Calu3 (cell line): ENCODE measurements at regions not wholly inside any gene's neighbourhood (a gene's known extent, or its start where the extent isn't known, plus 50 kb on each side); places are given as distances from the start of the nearest gene placed in this dataset.

Experiments
- BruUV-seq: library from RNA; stranded (reverse); fragments of 400-500 nt; replicated peaks from 2 replicates; lab custom pipeline; 2021; lab: Mats Ljungman, UMichigan
- CTCF ChIA-PET: fragments of 300-600 bp; sonication (Branson Sonifier 250); formaldehyde crosslinking; loops from one replicate; lab custom pipeline; 2022; ENCODE audit warnings: antibody characterized with exemption; lab: Charles Lee
- DNase-seq: peaks from one replicate; pipeline ENCODE4 v3.0.0; 2022
- H3K27ac Mint-ChIP-seq: one replicate; pipeline ENCODE4 v1.8.0; 2022; ENCODE audit warnings: mixed read lengths; ENCODE audit not compliant: unreplicated experiment
- H3K27me3 Mint-ChIP-seq: one replicate; pipeline ENCODE4 v1.8.0; 2022; ENCODE audit warnings: mixed read lengths; ENCODE audit not compliant: unreplicated experiment
- H3K36me3 Mint-ChIP-seq: one replicate; pipeline ENCODE4 v1.8.0; 2022; ENCODE audit warnings: mild to moderate bottlenecking, moderate library complexity, mixed read lengths; ENCODE audit not compliant: insufficient read depth, unreplicated experiment
- H3K4me1 Mint-ChIP-seq: one replicate; pipeline ENCODE4 v1.8.0; 2022; ENCODE audit warnings: mild to moderate bottlenecking, low read depth, mixed read lengths; ENCODE audit not compliant: unreplicated experiment
- H3K4me3 Mint-ChIP-seq: one replicate; pipeline ENCODE4 v1.8.0; 2022; ENCODE audit warnings: mild to moderate bottlenecking, low read depth, moderate library complexity, mixed read lengths; ENCODE audit not compliant: unreplicated experiment
- H3K9me3 Mint-ChIP-seq: one replicate; pipeline ENCODE4 v1.8.0; 2022; ENCODE audit warnings: low read depth, mixed read lengths; ENCODE audit not compliant: unreplicated experiment
- CTCF ChIP-seq: fragments of 200-600 bp; IDR thresholded peaks from one replicate; pipeline ENCODE4 v1.8.0; 2022; ENCODE audit warnings: antibody characterized with exemption; ENCODE audit not compliant: unreplicated experiment
- intact Hi-C: fragments of 100-400 bp; cut with micrococcal nuclease; formaldehyde crosslinking; loops from one replicate; pipeline ENCODE4 v1.10.0; 2022; ENCODE audit not compliant: unreplicated experiment

- no peak for TF ChIP-seq CTCF
- Mint-ChIP-seq H3K9me3 (peaks cover 4% of the 10 kb centered on the region), H3K4me3 (no peak overlapping the region), H3K36me3 (no peaks in the 10 kb centered on the region), H3K4me1 (no peaks in the 10 kb centered on the region), H3K27ac (no peak overlapping the region), H3K27me3 (peaks cover 16% of the 10 kb centered on the region)
- CTCF ChIA-PET = interaction anchor here (0.7 kb wide), 1 partner anchor 1208 kb away, joined by 3 read pairs; no protein-coding TSS in a partner anchor
- BruUV-seq = no TSS peak
- DNase-seq = no peak
- intact Hi-C loops = no loop called here
These were observed 584.7 kb downstream of the BMP2 start for GRCh38 chr20:7352165-7352564.

- no peak overlapping the region for H3K4me3 Mint-ChIP-seq
- no peak overlapping the region for H3K27ac Mint-ChIP-seq
- DNase-seq = no peak
- H3K27me3 Mint-ChIP-seq = peaks cover 24% of the 10 kb centered on the region
- peaks cover 4% of the 10 kb centered on the region for H3K9me3 Mint-ChIP-seq
- no peaks in the 10 kb centered on the region for H3K36me3 Mint-ChIP-seq
- intact Hi-C loops = no loop called here
- BruUV-seq = no TSS peak
- no peaks in the 10 kb centered on the region for H3K4me1 Mint-ChIP-seq
- CTCF ChIA-PET = no interaction called here
- TF ChIP-seq CTCF = no peak
These were observed 585.2 kb downstream of the HAO1 start for GRCh38 chr20:7355051-7355450.

DNA sequence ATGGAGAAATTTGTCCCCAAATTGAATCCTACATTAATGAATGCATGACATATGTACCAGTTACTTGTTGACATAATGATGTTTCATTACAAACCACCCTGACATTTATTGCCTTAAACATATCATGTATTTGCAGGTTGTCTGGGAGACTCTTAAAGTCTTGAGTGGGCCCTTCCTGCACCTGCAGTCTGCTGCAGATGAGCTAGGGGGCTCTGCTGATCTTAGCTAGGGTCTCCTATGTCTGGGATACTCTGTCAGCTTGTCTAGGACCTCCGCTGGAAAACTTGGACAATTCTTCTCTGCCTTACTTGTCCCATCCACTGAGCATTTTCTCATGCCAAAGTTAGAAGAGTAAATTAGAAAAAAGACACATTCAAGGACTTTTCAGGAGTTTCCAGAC, 581.6 kb downstream of the HAO1 start:
- H3K36me3 Mint-ChIP-seq = no peaks in the 10 kb centered on the region
- DNase-seq = no peak
- CTCF ChIA-PET = interaction anchor here (0.9 kb wide), 1 partner anchor 12 kb away, joined by 3 read pairs; no protein-coding TSS in a partner anchor
- peaks cover 10% of the 10 kb centered on the region for H3K27me3 Mint-ChIP-seq
- no peak overlapping the region for H3K27ac Mint-ChIP-seq
- BruUV-seq = no TSS peak
- intact Hi-C loops = no loop called here
- H3K9me3 Mint-ChIP-seq = peaks cover under 1% of the 10 kb centered on the region
- no peaks in the 10 kb centered on the region for H3K4me1 Mint-ChIP-seq
- no peak overlapping the region for H3K4me3 Mint-ChIP-seq
- no peak for TF ChIP-seq CTCF

DNA sequence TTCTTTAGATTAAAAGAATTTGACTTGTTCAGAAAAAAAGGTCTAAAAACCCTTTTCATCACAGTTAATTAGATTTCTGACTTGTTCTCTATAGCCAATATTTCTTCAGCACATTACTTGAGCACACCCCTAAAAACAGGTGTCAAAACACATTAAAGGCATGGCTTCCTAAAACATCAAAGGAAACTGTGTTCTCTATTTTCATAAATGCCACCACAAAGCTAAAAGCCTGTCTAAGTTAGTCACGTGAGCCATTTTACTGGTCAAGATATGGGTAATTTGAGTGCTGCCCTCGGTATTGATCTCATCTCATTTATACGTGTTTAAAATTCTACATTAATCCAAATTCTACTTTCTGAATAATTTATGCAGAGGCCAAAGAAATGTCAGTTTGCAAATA, 580.5 kb downstream of the HAO1 start:
- intact Hi-C loops = no loop called here
- Mint-ChIP-seq H3K9me3 (peaks cover 5% of the 10 kb centered on the region), H3K36me3 (no peaks in the 10 kb centered on the region), H3K27ac (no peak overlapping the region), H3K4me3 (no peak overlapping the region), H3K27me3 (peaks cover 10% of the 10 kb centered on the region), H3K4me1 (no peaks in the 10 kb centered on the region)
- DNase-seq = no peak
- BruUV-seq = no TSS peak
- no peak for TF ChIP-seq CTCF
- CTCF ChIA-PET = no interaction called here
